GM13976 (cell line): ENCODE measurements at regions not wholly inside any gene's neighbourhood (a gene's known extent, or its start where the extent isn't known, plus 50 kb on each side); places are given as distances from the start of the nearest gene placed in this dataset.

Experiments used
- DNase-seq: peaks from one replicate; pipeline ENCODE4 v3.0.0; 2012; ENCODE audit warnings: low spot score
- CTCF ChIP-seq: IDR thresholded peaks from 2 replicates; pipeline ENCODE4 v1.5.1; 2012; ENCODE audit warnings: borderline replicate concordance, mild to moderate bottlenecking; ENCODE audit not compliant: insufficient read depth; ENCODE audit errors: extremely low read depth, missing control alignments, control extremely low read depth
- in situ Hi-C: fragments of 300-500 bp; cut with MboI; formaldehyde crosslinking; loops from one replicate; pipeline ENCODE4 v1.12.0; 2022; ENCODE audit warnings: low sequenced_read_pairs, mixed read lengths, inconsistent platforms; ENCODE audit not compliant: unreplicated experiment

GRCh38 chr17:71437166-71437565, 683.7 kb upstream of the SOX9 start:
- no peak for TF ChIP-seq CTCF
- no peak for DNase-seq
- in situ Hi-C loops, result no loop called here

GRCh38 chr17:71438631-71439146, 682.1 kb upstream of the SOX9 start:
- no peak for DNase-seq
- no peak for TF ChIP-seq CTCF
- in situ Hi-C loops, result no loop called here

- DNase-seq, result no peak
- no peak for TF ChIP-seq CTCF
- in situ Hi-C loops, result no loop called here
Observed at GRCh38 chr17:71440513-71440912, 680.3 kb upstream of the SOX9 start.

- no peak for TF ChIP-seq CTCF
- in situ Hi-C loops, result no loop called here
Observed at GRCh38 chr17:71441098-71441497, 679.7 kb upstream of the SOX9 start.

GRCh38 chr17:71444078-71444477, 676.7 kb upstream of the SOX9 start:
- DNase-seq, result no peak
- TF ChIP-seq CTCF, result no peak
- in situ Hi-C loops, result no loop called here

More at GRCh38 chr17:71441098-71441497, 679.7 kb upstream of the SOX9 start:
- no peak for DNase-seq

GRCh38 chr17:71446645-71447437, 674.0 kb upstream of the SOX9 start:
- DNase-seq, result no peak
- in situ Hi-C loops, result no loop called here

More at GRCh38 chr17:71446645-71447437, 674.0 kb upstream of the SOX9 start:
- TF ChIP-seq CTCF, result no peak
